ENCODE measurements at regions not wholly inside any gene's neighbourhood (a gene's known extent, or its start where the extent isn't known, plus 50 kb on each side); places are given as distances from the start of the nearest gene placed in this dataset.

- no peak for DNase-seq (ENCODE audit: insufficient read length, low spot score)
- no peak for TF ChIP-seq CTCF (IDR thresholded peaks at IDR 0.05; ENCODE audit: insufficient read depth, missing control alignments)
- FAIRE-seq, result no peak
Measured at GRCh38 chr12:59973515-59973914, 377.7 kb downstream of the SLC16A7 start.

- DNase-seq (ENCODE audit: insufficient read length, low spot score) (no peak), FAIRE-seq (no peak)
- TF ChIP-seq CTCF (IDR thresholded peaks at IDR 0.05; ENCODE audit: insufficient read depth, missing control alignments), result no peak
Measured at GRCh38 chr12:59977779-59978178, 381.9 kb downstream of the SLC16A7 start.

GRCh38 chr12:59980476-59980875, 384.6 kb downstream of the SLC16A7 start:
- no peak for DNase-seq (ENCODE audit: insufficient read length, low spot score)

GRCh38 chr12:59999291-59999690, 403.5 kb downstream of the SLC16A7 start:
- no peak for TF ChIP-seq CTCF (IDR thresholded peaks at IDR 0.05; ENCODE audit: insufficient read depth, missing control alignments)
- DNase-seq (ENCODE audit: insufficient read length, low spot score) (no peak), FAIRE-seq (no peak)

More at GRCh38 chr12:59980476-59980875, 384.6 kb downstream of the SLC16A7 start:
- no peak for TF ChIP-seq CTCF (IDR thresholded peaks at IDR 0.05; ENCODE audit: insufficient read depth, missing control alignments)
- FAIRE-seq, result no peak

GRCh38 chr12:60010486-60010885, 414.7 kb downstream of the SLC16A7 start:
- no peak for TF ChIP-seq CTCF (IDR thresholded peaks at IDR 0.05; ENCODE audit: insufficient read depth, missing control alignments)
- FAIRE-seq, result no peak
- no peak for DNase-seq (ENCODE audit: insufficient read length, low spot score)

- DNase-seq (ENCODE audit: insufficient read length, low spot score), result no peak
- TF ChIP-seq CTCF (IDR thresholded peaks at IDR 0.05; ENCODE audit: insufficient read depth, missing control alignments), result no peak
- no peak for FAIRE-seq
Measured at GRCh38 chr12:60012659-60013058, 416.8 kb downstream of the SLC16A7 start.

- FAIRE-seq, result no peak
- TF ChIP-seq CTCF (IDR thresholded peaks at IDR 0.05; ENCODE audit: insufficient read depth, missing control alignments), result no peak
- no peak for DNase-seq (ENCODE audit: insufficient read length, low spot score)
Measured at GRCh38 chr12:60014436-60014835, 418.6 kb downstream of the SLC16A7 start.
